ENCODE measurements at regions not wholly inside any gene's neighbourhood (a gene's known extent, or its start where the extent isn't known, plus 50 kb on each side); places are given as distances from the start of the nearest gene placed in this dataset.
A peak's percentile ranks its signal among the peaks of the same experiment; 100 is the strongest.

DNA sequence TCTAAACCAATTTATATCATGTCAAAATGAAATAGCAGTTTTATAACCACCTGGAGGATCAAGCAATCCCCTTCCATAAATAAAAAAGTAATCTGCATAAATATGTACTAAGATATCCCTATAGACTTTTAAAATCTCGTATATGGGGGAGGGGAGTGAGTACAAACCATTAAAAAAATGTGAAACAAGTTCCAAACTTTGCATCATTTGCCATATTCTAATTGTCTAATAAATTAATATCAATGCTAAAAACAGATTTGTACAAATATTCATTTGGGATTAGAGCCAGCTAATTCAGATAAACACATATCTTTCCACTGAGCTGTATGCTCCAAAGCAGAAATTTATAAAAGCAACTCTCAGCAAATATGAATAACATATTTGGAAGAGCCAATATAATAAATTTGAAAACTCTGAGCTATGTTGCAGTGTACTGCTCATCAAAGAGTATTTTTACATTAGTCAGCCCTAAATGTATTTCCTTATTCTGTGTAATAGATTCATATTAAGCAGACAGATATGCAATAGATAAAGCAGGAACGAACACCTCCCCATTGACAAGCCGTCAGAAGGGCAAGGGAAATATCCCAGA lies 970.2 kb downstream of the EFNB2 start:
- H3K4me3 ChIP-seq (ENCODE audit: low read depth in 1 of 2, low read length in 2 of 2), result no peak overlapping the region
- no peaks in the 10 kb centered on the region for H3K27me3 ChIP-seq (ENCODE audit: insufficient read depth, low read length, poor library complexity)
- H3K36me3 ChIP-seq (ENCODE audit: insufficient read depth, low read length), result no peaks in the 10 kb centered on the region
- H3K9me3 ChIP-seq (ENCODE audit: insufficient read depth, low read length, severe bottlenecking), result no peaks in the 10 kb centered on the region
- no peak overlapping the region for H3K27ac ChIP-seq (ENCODE audit: low read length)
- DNase-seq (no peak), ATAC-seq (ENCODE audit: insufficient read depth, low read depth) (no peak)
- no peaks in the 10 kb centered on the region for H4K20me1 ChIP-seq (ENCODE audit: insufficient read depth, low read length)
- TF ChIP-seq, protein P1, sequence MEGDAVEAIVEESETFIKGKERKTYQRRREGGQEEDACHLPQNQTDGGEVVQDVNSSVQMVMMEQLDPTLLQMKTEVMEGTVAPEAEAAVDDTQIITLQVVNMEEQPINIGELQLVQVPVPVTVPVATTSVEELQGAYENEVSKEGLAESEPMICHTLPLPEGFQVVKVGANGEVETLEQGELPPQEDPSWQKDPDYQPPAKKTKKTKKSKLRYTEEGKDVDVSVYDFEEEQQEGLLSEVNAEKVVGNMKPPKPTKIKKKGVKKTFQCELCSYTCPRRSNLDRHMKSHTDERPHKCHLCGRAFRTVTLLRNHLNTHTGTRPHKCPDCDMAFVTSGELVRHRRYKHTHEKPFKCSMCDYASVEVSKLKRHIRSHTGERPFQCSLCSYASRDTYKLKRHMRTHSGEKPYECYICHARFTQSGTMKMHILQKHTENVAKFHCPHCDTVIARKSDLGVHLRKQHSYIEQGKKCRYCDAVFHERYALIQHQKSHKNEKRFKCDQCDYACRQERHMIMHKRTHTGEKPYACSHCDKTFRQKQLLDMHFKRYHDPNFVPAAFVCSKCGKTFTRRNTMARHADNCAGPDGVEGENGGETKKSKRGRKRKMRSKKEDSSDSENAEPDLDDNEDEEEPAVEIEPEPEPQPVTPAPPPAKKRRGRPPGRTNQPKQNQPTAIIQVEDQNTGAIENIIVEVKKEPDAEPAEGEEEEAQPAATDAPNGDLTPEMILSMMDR (IDR thresholded peaks at IDR 0.05; ENCODE audit: borderline replicate concordance, extremely low read depth, low read length, poor library complexity, severe bottlenecking), result no peak
- TF ChIP-seq EZH2 (IDR thresholded peaks at IDR 0.05; ENCODE audit: borderline replicate concordance, low read depth, low read length, severe bottlenecking), result no peak
- H3K9ac ChIP-seq (ENCODE audit: low read depth, low read length), result no peak overlapping the region
- H2AFZ ChIP-seq (ENCODE audit: low read depth, low read length), result no peak overlapping the region
- H3K4me2 ChIP-seq (ENCODE audit: insufficient read depth, low read length), result no peak overlapping the region
- no peaks in the 10 kb centered on the region for H3K79me2 ChIP-seq (ENCODE audit: insufficient read depth, low read length)
- H3K4me1 ChIP-seq (ENCODE audit: insufficient read depth, low read length), result no peaks in the 10 kb centered on the region

DNA sequence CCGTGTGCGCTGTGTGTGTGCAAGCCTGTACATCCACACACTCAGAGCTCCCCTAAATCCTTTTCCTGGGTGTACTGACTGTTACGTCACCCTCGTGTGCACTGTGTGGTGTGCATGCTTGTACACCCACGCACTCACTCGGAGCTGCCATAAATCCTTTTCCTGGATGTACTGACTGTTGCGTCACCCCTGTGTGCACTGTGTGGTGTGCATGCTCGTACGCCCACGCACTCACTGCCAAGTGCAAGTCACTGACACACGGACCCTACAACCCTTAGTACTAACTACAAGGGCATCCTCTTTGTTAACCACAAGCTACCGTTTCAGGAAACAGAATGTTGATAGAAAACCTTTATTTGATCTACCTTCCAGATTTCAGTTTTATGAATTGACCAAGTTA lies 983.4 kb downstream of the EFNB2 start:
- peak; percentile 79 for ATAC-seq (ENCODE audit: insufficient read depth, low read depth)
- Histone ChIP-seq H3K4me3 (ENCODE audit: low read depth in 1 of 2, low read length in 2 of 2) (no peak overlapping the region), H3K4me2 (ENCODE audit: insufficient read depth, low read length) (no peak overlapping the region), H3K27me3 (ENCODE audit: insufficient read depth, low read length, poor library complexity) (no peaks in the 10 kb centered on the region), H2AFZ (ENCODE audit: low read depth, low read length) (no peak overlapping the region), H3K27ac (ENCODE audit: low read length) (no peak overlapping the region; the same call in 1 of the 2 replicates), H3K9ac (ENCODE audit: low read depth, low read length) (no peak overlapping the region), H3K79me2 (ENCODE audit: insufficient read depth, low read length) (no peaks in the 10 kb centered on the region), H3K36me3 (ENCODE audit: insufficient read depth, low read length) (no peaks in the 10 kb centered on the region), H4K20me1 (ENCODE audit: insufficient read depth, low read length) (no peaks in the 10 kb centered on the region), H3K9me3 (ENCODE audit: insufficient read depth, low read length, severe bottlenecking) (no peaks in the 10 kb centered on the region), H3K4me1 (ENCODE audit: insufficient read depth, low read length) (peaks cover 5% of the 10 kb centered on the region; the same call in 1 of the 2 replicates)
- no peak for TF ChIP-seq EZH2 (IDR thresholded peaks at IDR 0.05; ENCODE audit: borderline replicate concordance, low read depth, low read length, severe bottlenecking)
- TF ChIP-seq, protein P1 (IDR thresholded peaks at IDR 0.05; ENCODE audit: borderline replicate concordance, extremely low read depth, low read length, poor library complexity, severe bottlenecking), result no peak
- DNase-seq, result peak; percentile 36

DNA sequence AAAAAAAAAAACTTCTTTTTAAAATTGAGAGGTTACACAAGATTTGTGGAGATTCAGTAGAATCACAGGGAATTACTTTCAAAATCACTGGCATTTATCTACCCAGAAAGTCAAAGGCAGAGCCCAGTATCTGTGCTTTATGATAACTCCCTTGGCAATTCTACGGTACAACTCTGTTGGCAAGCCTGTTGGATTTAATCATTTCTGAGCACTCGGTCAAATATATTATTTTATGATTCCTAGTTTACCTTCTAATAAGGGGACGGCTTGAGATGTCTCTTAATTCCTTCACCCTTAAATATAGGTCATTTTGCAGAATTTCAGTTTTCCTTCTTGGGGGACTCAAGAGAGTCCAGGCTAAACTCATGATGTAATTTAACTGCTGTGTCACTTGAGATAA lies 987.6 kb downstream of the EFNB2 start:
- no peak overlapping the region for H2AFZ ChIP-seq (ENCODE audit: low read depth, low read length)
- ATAC-seq (ENCODE audit: insufficient read depth, low read depth) (no peak), DNase-seq (no peak)
- H3K27me3 ChIP-seq (ENCODE audit: insufficient read depth, low read length, poor library complexity), result no peaks in the 10 kb centered on the region
- H3K4me3 ChIP-seq (ENCODE audit: low read depth in 1 of 2, low read length in 2 of 2), result no peak overlapping the region
- no peaks in the 10 kb centered on the region for H4K20me1 ChIP-seq (ENCODE audit: insufficient read depth, low read length)
- H3K9ac ChIP-seq (ENCODE audit: low read depth, low read length), result no peak overlapping the region
- H3K79me2 ChIP-seq (ENCODE audit: insufficient read depth, low read length), result no peaks in the 10 kb centered on the region
- H3K4me2 ChIP-seq (ENCODE audit: insufficient read depth, low read length), result no peak overlapping the region
- TF ChIP-seq, protein P1 (IDR thresholded peaks at IDR 0.05; ENCODE audit: borderline replicate concordance, extremely low read depth, low read length, poor library complexity, severe bottlenecking), result no peak
- no peak for TF ChIP-seq EZH2 (IDR thresholded peaks at IDR 0.05; ENCODE audit: borderline replicate concordance, low read depth, low read length, severe bottlenecking)
- H3K27ac ChIP-seq (ENCODE audit: low read length), result no peak overlapping the region
- no peaks in the 10 kb centered on the region for H3K9me3 ChIP-seq (ENCODE audit: insufficient read depth, low read length, severe bottlenecking)
- peaks cover 5% of the 10 kb centered on the region; the same call in 1 of the 2 replicates for H3K4me1 ChIP-seq (ENCODE audit: insufficient read depth, low read length)
- H3K36me3 ChIP-seq (ENCODE audit: insufficient read depth, low read length), result no peaks in the 10 kb centered on the region
